ENCODE measurements at regions not wholly inside any gene's neighbourhood (a gene's known extent, or its start where the extent isn't known, plus 50 kb on each side); places are given as distances from the start of the nearest gene placed in this dataset.
A peak's percentile ranks its signal among the peaks of the same experiment; 100 is the strongest.

DNA sequence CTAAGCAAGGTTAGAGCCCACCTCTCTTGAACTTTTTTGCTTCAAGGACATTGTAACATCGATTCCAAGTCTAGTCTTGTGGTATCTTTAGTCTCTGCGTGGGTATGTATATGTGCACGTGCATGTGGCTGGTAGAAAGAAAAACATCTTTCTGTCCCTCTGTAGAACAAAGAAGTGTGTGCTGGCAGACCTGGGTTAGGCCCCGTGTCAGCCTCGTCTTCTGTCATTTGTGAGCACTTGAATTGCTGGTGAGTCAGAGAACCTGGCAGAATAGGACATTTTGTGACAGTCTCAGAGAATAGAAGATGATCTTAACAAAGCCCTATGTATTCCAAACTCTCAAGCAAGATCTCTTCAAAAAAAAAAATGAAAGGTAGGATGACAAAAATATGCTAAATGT is 102.2 kb upstream of the ATP10A start:
- TF ChIP-seq POLR2AphosphoS5 (IDR thresholded peaks at IDR 0.05; ENCODE audit: low read depth, low read length): no peak
- no peak for TF ChIP-seq FOXP2 (optimal IDR thresholded peaks at IDR 0.05; ENCODE audit: borderline replicate concordance, extremely low read depth, extremely low read length, insufficient read depth)

DNA sequence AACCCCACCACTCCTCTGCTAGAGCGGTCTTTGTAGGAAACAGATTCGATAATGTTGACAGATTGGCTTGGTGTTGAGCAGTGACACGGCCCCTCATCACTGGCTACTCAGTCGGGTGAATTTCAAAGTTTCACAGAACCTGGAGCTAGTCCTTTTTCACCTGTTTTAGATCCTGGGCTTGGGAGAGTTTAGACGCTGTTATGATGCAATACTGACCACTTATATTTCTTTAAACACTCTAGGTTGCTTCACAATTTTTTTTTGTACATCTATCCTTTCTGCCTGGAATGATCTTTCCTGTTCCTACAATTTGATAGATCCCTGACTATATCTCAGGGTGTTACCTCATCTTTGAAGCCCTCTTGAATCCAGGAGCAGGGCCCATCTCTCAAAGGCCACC is 97.1 kb upstream of the ATP10A start:
- TF ChIP-seq, protein P1, sequence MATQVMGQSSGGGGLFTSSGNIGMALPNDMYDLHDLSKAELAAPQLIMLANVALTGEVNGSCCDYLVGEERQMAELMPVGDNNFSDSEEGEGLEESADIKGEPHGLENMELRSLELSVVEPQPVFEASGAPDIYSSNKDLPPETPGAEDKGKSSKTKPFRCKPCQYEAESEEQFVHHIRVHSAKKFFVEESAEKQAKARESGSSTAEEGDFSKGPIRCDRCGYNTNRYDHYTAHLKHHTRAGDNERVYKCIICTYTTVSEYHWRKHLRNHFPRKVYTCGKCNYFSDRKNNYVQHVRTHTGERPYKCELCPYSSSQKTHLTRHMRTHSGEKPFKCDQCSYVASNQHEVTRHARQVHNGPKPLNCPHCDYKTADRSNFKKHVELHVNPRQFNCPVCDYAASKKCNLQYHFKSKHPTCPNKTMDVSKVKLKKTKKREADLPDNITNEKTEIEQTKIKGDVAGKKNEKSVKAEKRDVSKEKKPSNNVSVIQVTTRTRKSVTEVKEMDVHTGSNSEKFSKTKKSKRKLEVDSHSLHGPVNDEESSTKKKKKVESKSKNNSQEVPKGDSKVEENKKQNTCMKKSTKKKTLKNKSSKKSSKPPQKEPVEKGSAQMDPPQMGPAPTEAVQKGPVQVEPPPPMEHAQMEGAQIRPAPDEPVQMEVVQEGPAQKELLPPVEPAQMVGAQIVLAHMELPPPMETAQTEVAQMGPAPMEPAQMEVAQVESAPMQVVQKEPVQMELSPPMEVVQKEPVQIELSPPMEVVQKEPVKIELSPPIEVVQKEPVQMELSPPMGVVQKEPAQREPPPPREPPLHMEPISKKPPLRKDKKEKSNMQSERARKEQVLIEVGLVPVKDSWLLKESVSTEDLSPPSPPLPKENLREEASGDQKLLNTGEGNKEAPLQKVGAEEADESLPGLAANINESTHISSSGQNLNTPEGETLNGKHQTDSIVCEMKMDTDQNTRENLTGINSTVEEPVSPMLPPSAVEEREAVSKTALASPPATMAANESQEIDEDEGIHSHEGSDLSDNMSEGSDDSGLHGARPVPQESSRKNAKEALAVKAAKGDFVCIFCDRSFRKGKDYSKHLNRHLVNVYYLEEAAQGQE (IDR thresholded peaks at IDR 0.05; ENCODE audit: insufficient read depth in 1 of 2, low read depth in 2 of 2, low read length in 2 of 2): no peak
- TF ChIP-seq FOXP2 (optimal IDR thresholded peaks at IDR 0.05; ENCODE audit: borderline replicate concordance, extremely low read depth, extremely low read length, insufficient read depth) (no peak), POLR2AphosphoS5 (IDR thresholded peaks at IDR 0.05; ENCODE audit: low read depth, low read length) (no peak), SIN3A (IDR thresholded peaks at IDR 0.05; ENCODE audit: borderline replicate concordance, insufficient read depth, low read length) (no peak), TAF1 (IDR thresholded peaks at IDR 0.05; ENCODE audit: borderline replicate concordance, insufficient read depth, low read length) (no peak)

GRCh38 chr15:25959100-25959499 is 96.0 kb upstream of the ATP10A start:
- TF ChIP-seq TAF1 (IDR thresholded peaks at IDR 0.05; ENCODE audit: borderline replicate concordance, insufficient read depth, low read length) (no peak), SIN3A (IDR thresholded peaks at IDR 0.05; ENCODE audit: borderline replicate concordance, insufficient read depth, low read length) (no peak), POLR2AphosphoS5 (IDR thresholded peaks at IDR 0.05; ENCODE audit: low read depth, low read length) (no peak)

- TF ChIP-seq FOXP2 (optimal IDR thresholded peaks at IDR 0.05; ENCODE audit: borderline replicate concordance, extremely low read depth, extremely low read length, insufficient read depth): no peak
- TF ChIP-seq TAF1 (IDR thresholded peaks at IDR 0.05; ENCODE audit: borderline replicate concordance, insufficient read depth, low read length): no peak
- no peak for TF ChIP-seq POLR2AphosphoS5 (IDR thresholded peaks at IDR 0.05; ENCODE audit: low read depth, low read length)
- TF ChIP-seq SIN3A (IDR thresholded peaks at IDR 0.05; ENCODE audit: borderline replicate concordance, insufficient read depth, low read length): no peak
- TF ChIP-seq, protein P1 (IDR thresholded peaks at IDR 0.05; ENCODE audit: insufficient read depth in 1 of 2, low read depth in 2 of 2, low read length in 2 of 2): no peak
Measured at GRCh38 chr15:25955628-25956027, 92.5 kb upstream of the ATP10A start.

GRCh38 chr15:25954398-25954797 is 91.3 kb upstream of the ATP10A start:
- TF ChIP-seq, protein P1 (IDR thresholded peaks at IDR 0.05; ENCODE audit: insufficient read depth in 1 of 2, low read depth in 2 of 2, low read length in 2 of 2): no peak
- TF ChIP-seq FOXP2 (optimal IDR thresholded peaks at IDR 0.05; ENCODE audit: borderline replicate concordance, extremely low read depth, extremely low read length, insufficient read depth) (no peak), POLR2AphosphoS5 (IDR thresholded peaks at IDR 0.05; ENCODE audit: low read depth, low read length) (no peak), TAF1 (IDR thresholded peaks at IDR 0.05; ENCODE audit: borderline replicate concordance, insufficient read depth, low read length) (no peak), SIN3A (IDR thresholded peaks at IDR 0.05; ENCODE audit: borderline replicate concordance, insufficient read depth, low read length) (no peak)

DNA sequence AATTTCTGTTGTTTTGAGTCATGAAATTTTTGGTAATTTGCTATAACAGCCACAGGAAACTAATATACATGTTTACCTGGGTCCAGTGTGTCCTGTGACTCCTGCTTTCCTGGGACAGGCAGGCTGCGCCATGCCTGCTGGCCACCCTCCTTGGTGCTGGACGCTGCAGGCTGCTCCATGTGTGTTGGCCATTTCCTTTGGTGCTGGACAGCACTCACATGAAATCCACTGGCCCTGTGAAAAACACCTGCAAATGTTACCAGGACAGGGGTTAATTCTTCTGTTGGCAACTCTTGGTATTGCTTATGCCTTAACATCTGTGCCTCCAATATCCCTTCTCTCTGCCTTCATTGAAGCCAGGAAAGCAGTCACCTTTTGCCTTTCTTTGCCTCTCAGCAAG is 86.9 kb upstream of the ATP10A start:
- TF ChIP-seq, protein P1 (IDR thresholded peaks at IDR 0.05; ENCODE audit: insufficient read depth in 1 of 2, low read depth in 2 of 2, low read length in 2 of 2): peak in 1 of 2 experiments; percentile 32; a peak in 1 of 4 replicates
- TF ChIP-seq FOXP2 (optimal IDR thresholded peaks at IDR 0.05; ENCODE audit: borderline replicate concordance, extremely low read depth, extremely low read length, insufficient read depth): no peak
